ENCODE measurements at regions not wholly inside any gene's neighbourhood (a gene's known extent, or its start where the extent isn't known, plus 50 kb on each side); places are given as distances from the start of the nearest gene placed in this dataset.
A peak's percentile ranks its signal among the peaks of the same experiment; 100 is the strongest.
"Not testable (repeated sequence)": the region's sequence is repeated elsewhere in the genome, so short reads cannot be mapped to it uniquely, and the experiment has no call there.

DNA sequence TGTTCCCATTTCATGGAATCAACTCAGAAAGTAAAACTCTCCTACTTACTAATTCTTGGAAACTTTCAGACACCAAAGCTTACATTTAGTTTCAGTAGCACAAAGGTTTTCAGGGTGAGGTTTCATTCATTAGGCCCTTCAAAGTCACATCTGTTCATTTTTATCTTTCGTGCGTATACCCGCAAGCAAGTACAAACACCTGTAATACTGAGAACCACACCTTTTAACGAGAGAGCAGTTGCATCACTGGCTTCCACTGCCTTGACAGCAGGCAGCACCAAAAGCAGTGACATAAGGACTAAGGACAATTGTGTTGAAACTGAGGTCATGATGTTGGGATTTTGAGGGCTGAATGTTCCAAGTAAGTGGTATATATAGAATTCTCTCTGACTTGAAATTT is 60.5 kb downstream of the GOLGA6L22 start:
- H3K27ac Mint-ChIP-seq; H3K36me3 Mint-ChIP-seq; H3K4me3 Mint-ChIP-seq; H3K4me1 Mint-ChIP-seq; DNase-seq; CTCF ChIA-PET; H3K27me3 Mint-ChIP-seq; H3K9me3 Mint-ChIP-seq (ENCODE audit: low read depth); ATAC-seq: not testable (repeated sequence)

DNA sequence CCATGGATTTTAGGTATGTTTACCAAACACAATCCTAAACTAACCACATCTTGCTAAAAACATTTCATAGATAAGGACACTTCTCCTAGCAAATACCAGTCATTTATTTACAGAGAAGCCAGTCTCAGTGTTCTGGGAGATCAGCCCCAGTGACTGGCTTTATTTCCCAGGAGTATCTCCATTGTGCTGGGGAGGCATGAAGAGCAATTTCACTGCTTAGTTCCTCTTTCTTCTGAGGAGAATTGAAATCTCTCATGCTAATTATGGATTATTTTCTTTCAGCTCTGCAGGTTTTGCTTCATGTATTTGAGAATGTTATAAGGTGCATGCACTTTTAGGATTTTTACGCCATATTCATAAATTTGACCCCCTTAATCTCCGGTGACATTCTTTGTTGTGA is 67.8 kb downstream of the GOLGA6L22 start:
- CTCF ChIA-PET: not testable (repeated sequence)

DNA sequence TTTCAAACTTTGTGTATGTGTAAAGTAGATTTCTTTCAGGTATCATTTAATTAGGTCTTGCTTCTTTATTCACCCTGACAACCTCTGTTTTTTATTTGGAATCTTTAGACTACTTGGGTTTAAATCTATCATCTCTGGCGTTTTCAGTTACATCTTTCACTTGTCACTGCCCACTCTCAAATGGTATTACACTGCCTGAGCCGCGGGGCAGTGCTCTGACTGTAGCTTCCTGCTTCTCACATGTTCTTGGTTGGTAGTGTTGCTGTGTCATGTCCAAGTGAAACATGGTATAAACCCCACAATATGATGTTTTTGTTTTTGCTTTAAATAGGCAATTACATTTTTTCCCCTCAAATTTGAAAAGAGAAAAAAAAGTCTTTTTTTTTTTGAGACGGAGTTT is 68.3 kb downstream of the GOLGA6L22 start:
- H3K27me3 Mint-ChIP-seq; H3K4me3 Mint-ChIP-seq; H3K9me3 Mint-ChIP-seq (ENCODE audit: low read depth); H3K27ac Mint-ChIP-seq; H3K4me1 Mint-ChIP-seq; H3K36me3 Mint-ChIP-seq; CTCF ChIA-PET; ATAC-seq; DNase-seq: not testable (repeated sequence)

More for the DNA sequence above, 67.8 kb downstream of the GOLGA6L22 start:
- H3K9me3 Mint-ChIP-seq (ENCODE audit: low read depth); H3K4me3 Mint-ChIP-seq; H3K27me3 Mint-ChIP-seq; DNase-seq; H3K4me1 Mint-ChIP-seq; H3K27ac Mint-ChIP-seq; ATAC-seq; H3K36me3 Mint-ChIP-seq: not testable (repeated sequence)

DNA sequence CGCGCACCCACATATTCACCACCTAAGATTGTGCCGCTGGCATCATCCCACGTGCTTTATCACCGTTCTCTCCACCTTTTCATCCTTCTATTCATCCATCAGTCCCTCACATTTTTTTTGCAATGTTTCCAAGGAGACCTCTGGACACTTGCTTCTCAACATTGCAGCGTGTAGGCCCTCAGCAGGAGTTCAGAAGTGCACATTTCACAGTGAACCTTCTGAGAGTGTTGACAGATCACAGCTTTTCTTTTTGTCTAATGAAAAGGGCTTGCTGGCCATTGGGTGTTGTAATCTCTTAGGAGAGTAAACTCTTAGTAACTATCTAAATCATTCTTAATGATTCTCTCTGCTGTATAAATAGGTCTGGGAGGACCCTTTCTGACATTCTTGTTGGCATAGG is 70.5 kb downstream of the GOLGA6L22 start:
- H3K4me1 Mint-ChIP-seq; DNase-seq; H3K27ac Mint-ChIP-seq; H3K27me3 Mint-ChIP-seq; H3K4me3 Mint-ChIP-seq; H3K36me3 Mint-ChIP-seq; H3K9me3 Mint-ChIP-seq (ENCODE audit: low read depth); CTCF ChIA-PET; ATAC-seq: not testable (repeated sequence)

DNA sequence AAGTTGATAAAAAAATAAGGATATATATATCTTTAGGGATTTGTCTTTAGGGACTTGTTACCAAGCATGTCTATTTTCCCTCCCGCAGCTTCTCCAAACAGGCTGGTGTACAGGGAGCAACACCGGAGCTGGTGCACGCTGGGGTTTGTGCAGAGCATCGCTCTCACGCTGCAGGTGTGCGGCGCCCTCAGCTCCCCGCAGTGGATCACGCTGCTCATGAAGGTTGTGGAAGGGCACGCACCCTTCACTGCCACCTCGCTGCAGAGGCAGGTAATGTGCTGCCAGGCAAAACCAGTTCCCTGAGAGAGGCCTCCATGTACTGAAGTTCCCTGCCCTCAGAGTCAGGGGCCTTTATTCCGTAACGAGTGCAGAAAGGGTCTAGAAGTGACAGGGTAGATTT is 101.0 kb downstream of the GOLGA6L22 start:
- DNase-seq; H3K4me1 Mint-ChIP-seq; H3K9me3 Mint-ChIP-seq (ENCODE audit: low read depth); ATAC-seq; H3K27me3 Mint-ChIP-seq; H3K4me3 Mint-ChIP-seq; H3K36me3 Mint-ChIP-seq; CTCF ChIA-PET; H3K27ac Mint-ChIP-seq: not testable (repeated sequence)

DNA sequence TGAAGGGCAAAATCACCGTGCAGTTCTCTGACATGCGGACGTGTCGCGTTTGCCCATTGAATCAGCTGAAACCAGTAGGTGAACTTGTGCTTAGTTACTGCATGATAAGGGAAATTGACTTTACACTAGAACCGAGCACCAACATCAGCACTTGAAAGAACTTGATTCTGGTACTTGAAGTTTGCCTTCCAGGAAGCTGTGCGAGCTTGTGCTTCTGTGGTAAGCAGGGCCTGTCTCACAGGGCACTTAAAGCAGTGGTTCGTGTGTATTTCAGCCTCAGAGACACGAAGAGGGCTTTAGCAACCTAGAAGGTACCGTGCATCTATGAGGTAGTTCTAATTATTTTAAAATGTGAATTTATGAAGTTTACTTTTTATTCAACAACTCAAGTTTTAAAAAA is 103.0 kb downstream of the GOLGA6L22 start:
- H3K4me3 Mint-ChIP-seq; H3K4me1 Mint-ChIP-seq; CTCF ChIA-PET; H3K27ac Mint-ChIP-seq; H3K27me3 Mint-ChIP-seq; DNase-seq; H3K36me3 Mint-ChIP-seq; ATAC-seq; H3K9me3 Mint-ChIP-seq (ENCODE audit: low read depth): not testable (repeated sequence)

DNA sequence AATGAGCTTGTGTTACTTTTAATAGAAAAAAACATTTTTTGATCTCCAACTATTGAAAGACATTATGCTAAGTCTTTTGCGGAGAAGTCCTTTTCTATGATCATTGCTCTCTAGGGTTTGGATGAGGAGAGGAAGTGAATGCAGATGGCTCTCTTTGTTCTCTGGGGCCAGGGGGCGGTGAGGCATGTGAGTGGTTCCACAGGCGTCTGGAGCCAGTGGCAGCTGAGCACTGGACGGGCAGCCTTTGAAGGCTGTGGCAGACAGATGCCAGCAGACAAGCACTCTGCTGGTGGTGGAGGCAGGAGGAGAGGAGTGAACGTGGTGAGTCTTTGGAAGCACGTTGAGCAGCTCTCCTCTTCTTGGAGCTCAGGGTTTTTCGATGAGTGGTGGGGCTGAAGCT is 107.8 kb downstream of the GOLGA6L22 start:
- H3K4me1 Mint-ChIP-seq, H3K27me3 Mint-ChIP-seq: not testable (repeated sequence)

DNA sequence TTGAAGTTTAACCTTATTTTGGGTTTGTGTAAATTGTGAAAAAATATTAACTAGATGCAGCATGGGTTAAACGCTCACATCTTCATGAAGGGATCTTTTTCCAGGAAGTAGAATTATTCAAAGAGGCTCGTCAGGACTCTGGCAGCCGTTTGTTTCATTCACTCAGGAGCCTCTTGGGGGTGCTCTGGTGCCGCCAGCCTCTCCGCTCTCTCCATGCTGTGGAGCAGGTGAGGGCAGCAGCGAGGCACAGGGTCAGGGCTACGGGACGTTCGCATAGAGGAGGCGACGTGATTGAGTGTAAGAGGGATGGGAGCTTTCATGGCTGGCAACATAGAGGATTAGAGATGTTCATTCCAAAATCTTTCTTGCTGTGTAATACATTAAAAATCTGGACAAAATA is 110.8 kb downstream of the GOLGA6L22 start:
- H3K27ac Mint-ChIP-seq; H3K4me3 Mint-ChIP-seq; DNase-seq; H3K27me3 Mint-ChIP-seq; ATAC-seq; CTCF ChIA-PET; H3K9me3 Mint-ChIP-seq (ENCODE audit: low read depth); H3K4me1 Mint-ChIP-seq; H3K36me3 Mint-ChIP-seq: not testable (repeated sequence)

More for the DNA sequence above, 107.8 kb downstream of the GOLGA6L22 start:
- CTCF ChIA-PET; H3K9me3 Mint-ChIP-seq (ENCODE audit: low read depth); H3K4me3 Mint-ChIP-seq; DNase-seq; H3K36me3 Mint-ChIP-seq; ATAC-seq; H3K27ac Mint-ChIP-seq: not testable (repeated sequence)

DNA sequence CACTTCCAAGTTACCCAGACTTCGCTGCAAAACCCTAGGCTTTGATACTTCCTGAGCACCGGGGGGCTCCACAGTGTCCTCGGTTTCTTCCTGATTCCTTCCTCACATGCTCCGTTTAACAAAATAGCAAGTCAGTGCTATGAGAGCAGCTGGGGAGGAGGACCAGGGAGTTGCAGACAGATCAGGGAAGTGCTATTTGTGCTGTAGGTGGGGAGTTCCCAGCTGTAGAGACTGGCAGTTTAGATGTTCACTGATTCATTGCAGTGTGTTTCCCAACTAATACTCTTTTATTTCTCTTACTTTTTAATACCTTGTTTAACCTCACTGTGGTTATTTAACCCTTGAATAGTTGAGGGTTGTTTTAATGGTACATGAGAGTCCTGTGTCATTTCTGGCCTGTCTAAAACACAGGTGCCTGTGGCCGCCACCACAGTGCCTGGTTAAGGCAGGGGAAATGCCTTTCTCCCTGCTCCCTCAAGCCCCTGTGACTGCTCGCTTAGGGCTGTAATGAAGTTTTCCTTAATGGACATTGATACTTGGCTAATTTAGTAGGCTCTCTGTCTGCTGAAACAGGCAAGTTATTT is 113.5 kb downstream of the GOLGA6L22 start:
- H3K36me3 Mint-ChIP-seq; ATAC-seq; H3K27me3 Mint-ChIP-seq; DNase-seq; H3K4me1 Mint-ChIP-seq; CTCF ChIA-PET; H3K27ac Mint-ChIP-seq; H3K9me3 Mint-ChIP-seq (ENCODE audit: low read depth); H3K4me3 Mint-ChIP-seq: not testable (repeated sequence)

DNA sequence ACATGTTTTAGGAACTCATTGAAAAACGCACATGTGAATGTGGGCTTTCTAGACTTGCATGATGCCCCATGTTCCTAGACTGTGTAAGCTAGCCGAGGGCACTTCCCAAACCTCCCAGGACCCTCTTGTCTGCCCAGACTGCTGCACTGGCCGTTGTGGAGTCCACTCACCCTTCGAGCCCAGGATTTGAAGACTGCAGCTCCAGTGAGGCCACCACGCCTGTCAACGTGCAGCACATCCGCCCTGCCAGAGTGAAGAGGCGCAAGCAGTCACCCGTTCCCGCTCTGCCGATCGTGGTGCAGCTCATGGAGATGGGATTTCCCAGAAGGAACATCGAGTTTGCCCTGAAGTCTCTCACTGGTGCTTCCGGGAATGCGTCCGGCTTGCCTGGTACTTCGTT is 114.1 kb downstream of the GOLGA6L22 start:
- ATAC-seq; H3K27me3 Mint-ChIP-seq; H3K27ac Mint-ChIP-seq; H3K9me3 Mint-ChIP-seq (ENCODE audit: low read depth); H3K4me1 Mint-ChIP-seq; H3K36me3 Mint-ChIP-seq; CTCF ChIA-PET; H3K4me3 Mint-ChIP-seq: not testable (repeated sequence)
- peak; percentile 36 for DNase-seq

DNA sequence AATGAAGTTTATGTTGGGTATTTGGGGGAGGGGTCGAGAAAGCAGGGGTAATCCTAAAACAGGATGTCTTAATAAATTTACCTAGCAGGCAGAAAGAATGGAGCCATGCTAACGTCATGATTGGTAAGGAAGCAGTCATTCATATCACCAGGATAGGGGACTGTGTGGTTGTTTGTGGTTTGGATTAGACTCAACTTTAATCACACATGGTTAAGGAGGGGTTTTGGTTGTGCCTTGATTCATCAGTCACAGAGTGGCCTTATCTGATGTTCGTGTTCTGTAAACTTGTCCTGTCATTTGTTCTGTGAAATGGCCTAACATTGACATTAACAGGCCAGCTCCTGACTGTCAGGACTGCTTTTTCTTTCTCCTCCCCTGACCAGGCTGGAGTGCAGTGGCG is 119.1 kb downstream of the GOLGA6L22 start:
- H3K27me3 Mint-ChIP-seq; CTCF ChIA-PET; H3K27ac Mint-ChIP-seq; H3K4me1 Mint-ChIP-seq; DNase-seq; H3K36me3 Mint-ChIP-seq; H3K9me3 Mint-ChIP-seq (ENCODE audit: low read depth); H3K4me3 Mint-ChIP-seq: not testable (repeated sequence)
- ATAC-seq: peak; percentile 36

DNA sequence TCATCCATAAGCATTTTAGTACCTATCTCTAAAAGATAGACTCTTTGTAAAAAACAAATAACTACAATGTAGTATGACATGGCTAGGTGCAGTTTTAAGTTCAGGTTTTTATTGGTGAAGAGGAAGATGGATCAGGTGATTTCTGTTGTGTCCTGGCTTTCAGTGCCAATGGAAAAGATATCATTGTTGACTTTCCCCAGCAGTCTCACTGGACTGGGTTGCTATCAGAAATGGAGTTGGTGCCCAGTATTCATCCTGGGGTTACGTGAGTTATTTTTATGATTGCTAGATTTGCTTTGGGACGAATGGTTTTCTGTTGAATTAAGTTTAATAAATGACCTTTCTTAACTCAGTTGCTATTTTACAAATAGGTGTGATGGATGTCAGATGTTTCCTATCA is 120.5 kb downstream of the GOLGA6L22 start:
- ATAC-seq; H3K4me3 Mint-ChIP-seq; DNase-seq; H3K36me3 Mint-ChIP-seq; H3K9me3 Mint-ChIP-seq (ENCODE audit: low read depth); H3K27me3 Mint-ChIP-seq; H3K27ac Mint-ChIP-seq; H3K4me1 Mint-ChIP-seq; CTCF ChIA-PET: not testable (repeated sequence)

DNA sequence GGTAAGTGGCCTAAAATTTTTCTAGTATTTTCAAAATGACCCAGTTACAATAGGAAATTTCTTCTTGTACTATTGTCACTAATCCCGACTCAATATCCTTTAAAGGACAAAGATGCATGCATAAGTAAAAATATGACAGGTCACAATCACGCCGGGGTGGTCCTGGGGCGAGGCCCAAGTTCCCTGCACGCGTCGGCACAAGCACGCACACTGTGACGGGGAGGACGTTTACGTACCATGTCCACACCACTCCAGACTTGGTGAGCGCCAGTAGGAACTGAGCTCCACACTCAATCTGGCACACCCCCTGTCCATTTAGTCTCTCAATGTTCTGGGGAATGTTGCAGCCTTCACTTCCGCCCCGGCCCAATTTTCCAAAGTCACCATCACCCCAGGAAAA is 128.7 kb downstream of the GOLGA6L22 start:
- H3K27me3 Mint-ChIP-seq; ATAC-seq; DNase-seq; CTCF ChIA-PET; H3K9me3 Mint-ChIP-seq (ENCODE audit: low read depth); H3K36me3 Mint-ChIP-seq; H3K4me3 Mint-ChIP-seq; H3K4me1 Mint-ChIP-seq; H3K27ac Mint-ChIP-seq: not testable (repeated sequence)

DNA sequence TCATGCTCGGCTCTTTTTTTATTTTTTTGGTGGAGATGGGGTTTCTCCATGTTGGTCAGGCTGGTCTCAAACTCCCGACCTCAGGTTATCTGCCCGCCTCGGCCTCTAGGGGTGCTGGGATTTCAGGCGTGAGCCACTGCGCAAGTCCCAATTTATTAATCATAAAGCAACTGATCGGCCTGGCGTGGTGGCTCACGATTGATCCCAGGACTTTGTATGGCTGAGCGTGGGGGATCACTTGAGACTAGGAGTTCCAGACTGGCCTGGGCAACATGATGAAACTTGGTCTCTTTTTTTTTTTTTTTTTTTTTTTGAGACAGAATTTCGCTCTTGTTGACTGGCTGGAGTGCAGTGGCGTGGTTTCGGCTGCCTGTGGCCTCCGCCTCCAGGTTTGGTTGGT is 139.8 kb downstream of the GOLGA6L22 start:
- H3K27me3 Mint-ChIP-seq; CTCF ChIA-PET; H3K36me3 Mint-ChIP-seq; H3K4me1 Mint-ChIP-seq; DNase-seq; ATAC-seq; H3K9me3 Mint-ChIP-seq (ENCODE audit: low read depth); H3K4me3 Mint-ChIP-seq; H3K27ac Mint-ChIP-seq: not testable (repeated sequence)

Data from activated CD8-positive, alpha-beta memory T cell treated with anti-CD3 and anti-CD28 coated beads, Interleukin-2, amount 10 ng/mL, durations not matched to agents 7 days and 5 days (primary cell).